ENCODE measurements at regions not wholly inside any gene's neighbourhood (a gene's known extent, or its start where the extent isn't known, plus 50 kb on each side); places are given as distances from the start of the nearest gene placed in this dataset.
A peak's percentile ranks its signal among the peaks of the same experiment; 100 is the strongest.

- no peak overlapping the region for H3K4me3 ChIP-seq (ENCODE audit: low read depth, low read length)
- DNase-seq (ENCODE audit: low read depth), result no peak
- TF ChIP-seq CTCF (IDR thresholded peaks at IDR 0.05; ENCODE audit: insufficient read depth, low read depth, low read length), result no peak
Observed at GRCh38 chr6:167679790-167680604, 146.7 kb upstream of the AFDN start.

- no peak for TF ChIP-seq CTCF (IDR thresholded peaks at IDR 0.05; ENCODE audit: insufficient read depth, low read depth, low read length)
- DNase-seq (ENCODE audit: low read depth), result no peak
- H3K4me3 ChIP-seq (ENCODE audit: low read depth, low read length), result no peak overlapping the region
Observed at GRCh38 chr6:167680605-167681149, 146.0 kb upstream of the AFDN start.

DNA sequence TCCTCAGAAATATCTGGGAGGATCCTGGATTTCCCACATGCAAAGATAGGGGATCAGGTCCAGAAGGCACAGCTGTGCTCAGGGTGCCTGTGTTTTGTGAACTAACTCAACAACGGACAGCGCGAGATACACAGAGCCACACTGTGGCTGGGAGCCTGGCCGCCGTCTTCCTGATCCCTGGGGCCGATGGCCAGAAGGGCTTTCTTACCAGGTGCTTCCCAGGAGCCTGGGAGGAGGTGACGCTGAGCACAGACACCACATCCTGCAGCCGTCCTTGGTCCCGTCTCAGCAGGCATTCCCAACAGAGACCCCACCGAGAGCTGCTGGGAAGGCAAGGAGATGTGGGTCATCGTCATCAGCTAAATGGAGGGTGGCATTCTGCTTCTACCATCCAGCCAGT, 144.6 kb upstream of the AFDN start:
- no peak for DNase-seq (ENCODE audit: low read depth)
- no peak for TF ChIP-seq CTCF (IDR thresholded peaks at IDR 0.05; ENCODE audit: insufficient read depth, low read depth, low read length)
- H3K4me3 ChIP-seq (ENCODE audit: low read depth, low read length), result no peak overlapping the region

- DNase-seq (ENCODE audit: low read depth), result no peak
- no peak for TF ChIP-seq CTCF (IDR thresholded peaks at IDR 0.05; ENCODE audit: insufficient read depth, low read depth, low read length)
- H3K4me3 ChIP-seq (ENCODE audit: low read depth, low read length), result no peak overlapping the region
Observed at GRCh38 chr6:167682546-167683027, 144.1 kb upstream of the AFDN start.

- no peak for TF ChIP-seq CTCF (IDR thresholded peaks at IDR 0.05; ENCODE audit: insufficient read depth, low read depth, low read length)
- peak; percentile 35 for DNase-seq (ENCODE audit: low read depth)
- H3K4me3 ChIP-seq (ENCODE audit: low read depth, low read length), result no peak overlapping the region
Observed at GRCh38 chr6:167683028-167683862, 143.5 kb upstream of the AFDN start.

DNA sequence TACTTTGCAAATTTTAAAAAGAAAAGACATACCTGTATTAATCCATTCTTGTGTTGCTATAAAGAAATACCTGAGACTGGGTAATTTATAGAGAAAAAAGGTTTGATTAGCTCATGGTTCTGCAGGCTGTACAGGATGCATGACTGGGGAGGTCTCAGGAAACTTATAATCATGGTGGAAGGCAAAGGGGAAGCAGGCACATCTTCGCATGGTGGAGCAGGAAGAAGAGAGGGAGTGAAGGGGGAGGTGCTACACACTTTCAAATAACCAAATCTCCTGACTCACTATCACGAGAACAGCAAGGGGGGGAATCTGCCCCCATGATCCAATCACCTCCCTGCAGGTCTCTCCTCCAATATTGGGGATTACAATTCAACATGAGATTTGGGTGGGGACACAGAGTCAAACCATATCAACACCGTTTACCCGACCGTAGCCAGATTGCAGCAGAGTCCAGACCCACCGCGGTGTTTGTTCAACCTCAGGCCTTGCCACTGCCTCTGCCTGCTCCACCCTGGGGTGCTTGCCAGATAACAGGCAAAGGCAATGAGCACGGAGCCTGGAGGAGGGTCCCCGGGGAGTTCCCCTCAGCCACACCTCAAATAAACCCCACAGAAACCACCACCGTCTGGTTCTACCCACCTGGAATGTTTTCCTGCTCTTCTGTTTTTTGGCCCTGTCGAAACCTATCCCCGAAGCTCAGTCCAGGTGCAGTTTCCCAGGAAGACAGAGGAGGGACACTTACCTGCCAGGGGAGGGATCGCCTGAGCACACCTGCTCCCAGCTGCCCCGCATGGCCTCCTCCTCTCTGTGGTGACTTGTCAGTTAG, 142.2 kb upstream of the AFDN start:
- no peak for DNase-seq (ENCODE audit: low read depth)
- TF ChIP-seq CTCF (IDR thresholded peaks at IDR 0.05; ENCODE audit: insufficient read depth, low read depth, low read length), result no peak
- H3K4me3 ChIP-seq (ENCODE audit: low read depth, low read length), result no peak overlapping the region
